Transverse colon (tissue), 4 donors: ENCODE measurements at regions not wholly inside any gene's neighbourhood (a gene's known extent, or its start where the extent isn't known, plus 50 kb on each side); places are given as distances from the start of the nearest gene placed in this dataset.

Source experiments
- DNase-seq: peaks from one replicate; pipeline ENCODE4 v3.0.0-alpha.2; 2019
- H3K27ac ChIP-seq, 4 donors: fragments of 200-600 bp; sonication (generic); 2 replicates each; pipeline ENCODE4 v1.5.1; 2016 to 2018; ENCODE audit warnings: inconsistent platforms in 4 of 4
- H3K27me3 ChIP-seq: fragments of 200-600 bp; sonication (generic); 2 replicates; pipeline ENCODE4 v1.5.1; 2017; ENCODE audit warnings: inconsistent platforms
- H3K36me3 ChIP-seq, 4 donors: fragments of 200-600 bp; sonication (generic); 2 replicates each; pipeline ENCODE4 v1.5.1; 2017 to 2019; ENCODE audit warnings: inconsistent platforms in 4 of 4
- H3K4me1 ChIP-seq, 4 donors: fragments of 200-600 bp; sonication (generic); 2 replicates each; pipeline ENCODE4 v1.5.1; 2017 to 2020; ENCODE audit warnings: inconsistent platforms in 4 of 4
- H3K4me3 ChIP-seq, 4 donors: fragments of 200-600 bp; sonication (generic); 1 replicate in 1 of 4; 2 replicates in 3 of 4; pipeline versions ENCODE4 v1.5.1 to v1.6.1; 2017 to 2019; ENCODE audit warnings: inconsistent platforms in 4 of 4
- H3K9me3 ChIP-seq, 2 donors: fragments of 200-600 bp; sonication (generic); 2 replicates each; pipeline ENCODE4 v1.5.1; 2017 to 2019; ENCODE audit warnings: inconsistent platforms in 2 of 2
- CTCF ChIP-seq, 5 experiments: fragments of 200-600 bp in 3 of 5; fragments of 450-650 bp in 2 of 5; sonication (generic) in 3 of 5; IDR thresholded peaks; 1 replicate in 2 of 5; 2 replicates in 3 of 5; pipeline ENCODE4 v1.5.1; 2016 to 2017; ENCODE audit warnings: antibody characterized with exemption in 5 of 5, inconsistent platforms in 3 of 5, mild to moderate bottlenecking in 2 of 5, moderate library complexity in 1 of 5
- EP300 ChIP-seq: sonication (generic); formaldehyde crosslinking; IDR thresholded peaks from one replicate; pipeline ENCODE4 v1.6.1; 2017; ENCODE audit warnings: antibody characterized with exemption, low read depth
- POLR2A ChIP-seq: fragments of 450-650 bp; IDR thresholded peaks from one replicate; pipeline ENCODE4 v1.6.1; 2016; ENCODE audit warnings: antibody characterized with exemption, mild to moderate bottlenecking, moderate library complexity
- POLR2AphosphoS5 ChIP-seq, 3 donors: sonication (generic); formaldehyde crosslinking; IDR thresholded peaks; one replicate each; pipeline ENCODE4 v1.6.1; 2016; ENCODE audit warnings: antibody characterized with exemption in 3 of 3
- WGBS, 2 donors: methylation state at CpG; one replicate each; pipeline ENCODE4 v1.1.5; 2018; ENCODE audit warnings: low coverage in 1 of 2; 5-methylcytosine and 5-hydroxymethylcytosine counted together
- in situ Hi-C, 4 donors: fragments of 200-750 bp; cut with MboI; loops; one replicate each; pipeline versions ENCODE4 v1.15.0 to v1.15.1; 2017; ENCODE audit warnings: low sequenced_read_pairs in 3 of 4, low pct_ligation_motif_present in 1 of 4, low pct_unique_long_range_greater_than_20kb in 1 of 4
- intact Hi-C: fragments of 100-400 bp; cut with DNase I; formaldehyde crosslinking; loops from one replicate; pipeline ENCODE4 v1.15.1; 2023; ENCODE audit warnings: low total_unique reads

GRCh38 chr19:23509686-23510450, 114.6 kb upstream of the ZNF91 start:
- Histone ChIP-seq H3K27me3 (no peaks in the 10 kb centered on the region), H3K36me3 (no peaks in the 10 kb centered on the region), H3K9me3 (no peaks in the 10 kb centered on the region), H3K27ac (no peak overlapping the region), H3K4me3 (no peak overlapping the region), H3K4me1 (no peaks in the 10 kb centered on the region)
- intact Hi-C loops (no loop called here), in situ Hi-C loops (no loop called here)
- WGBS, 2 donors = 57 to 59% methylated on average over 3 of the region's 3 CpGs
- no peak for DNase-seq
- no peak for TF ChIP-seq EP300
- no peak for TF ChIP-seq POLR2A
- no peak for TF ChIP-seq CTCF (IDR thresholded peaks at IDR 0.05)
- TF ChIP-seq POLR2AphosphoS5 (IDR thresholded peaks at IDR 0.05) = no peak

- in situ Hi-C loops = no loop called here
- H3K27ac ChIP-seq = no peak overlapping the region
- no peaks in the 10 kb centered on the region for H3K4me1 ChIP-seq
- 86 to 91% methylated on average over 6 to 7 of the region's 7 CpGs for WGBS, 2 donors
- no peak for TF ChIP-seq POLR2A
- TF ChIP-seq EP300 = no peak
- TF ChIP-seq CTCF (IDR thresholded peaks at IDR 0.05) = no peak
- TF ChIP-seq POLR2AphosphoS5 (IDR thresholded peaks at IDR 0.05) = no peak
- DNase-seq = no peak
- no peaks in the 10 kb centered on the region for H3K36me3 ChIP-seq
- no peak overlapping the region for H3K4me3 ChIP-seq
- intact Hi-C loops = no loop called here
- H3K27me3 ChIP-seq = no peaks in the 10 kb centered on the region
- no peaks in the 10 kb centered on the region for H3K9me3 ChIP-seq
Observed at GRCh38 chr19:23507446-23507845, 112.2 kb upstream of the ZNF91 start.

- WGBS, 2 donors = 0 to 13% methylated on average over 1 of the region's 1 CpG
- in situ Hi-C loops (no loop called here), intact Hi-C loops (no loop called here)
- no peaks in the 10 kb centered on the region for H3K27me3 ChIP-seq
- H3K36me3 ChIP-seq = no peaks in the 10 kb centered on the region
- H3K9me3 ChIP-seq = no peaks in the 10 kb centered on the region
- no peak overlapping the region for H3K27ac ChIP-seq
- DNase-seq = no peak
- no peak overlapping the region for H3K4me3 ChIP-seq
- TF ChIP-seq POLR2AphosphoS5 (IDR thresholded peaks at IDR 0.05) (no peak), EP300 (no peak), POLR2A (no peak), CTCF (IDR thresholded peaks at IDR 0.05) (no peak)
- no peaks in the 10 kb centered on the region for H3K4me1 ChIP-seq
Observed at GRCh38 chr19:23505738-23506137, 110.5 kb upstream of the ZNF91 start.

GRCh38 chr19:23482829-23483228, 87.6 kb upstream of the ZNF91 start:
- 60 to 73% methylated on average over 3 to 5 of the region's 5 CpGs for WGBS, 2 donors
- no peak overlapping the region for H3K4me3 ChIP-seq
- in situ Hi-C loops = no loop called here
- no peaks in the 10 kb centered on the region for H3K36me3 ChIP-seq
- H3K9me3 ChIP-seq = peaks cover 0 to 2% of the 10 kb centered on the region in 2 donors
- TF ChIP-seq POLR2A = no peak
- no peak for TF ChIP-seq POLR2AphosphoS5 (IDR thresholded peaks at IDR 0.05)
- no peak for TF ChIP-seq EP300
- no peak for TF ChIP-seq CTCF (IDR thresholded peaks at IDR 0.05)
- no peak for DNase-seq
- intact Hi-C loops = no loop called here
- H3K4me1 ChIP-seq = peaks cover 0 to 3% (median 0%) of the 10 kb centered on the region in 4 donors
- no peak overlapping the region for H3K27ac ChIP-seq
- H3K27me3 ChIP-seq = no peaks in the 10 kb centered on the region
